ENCODE measurements at regions not wholly inside any gene's neighbourhood (a gene's known extent, or its start where the extent isn't known, plus 50 kb on each side); places are given as distances from the start of the nearest gene placed in this dataset.

- peak; percentile 49 for DNase-seq
Measured at GRCh38 chr13:33723772-33724435, 94.0 kb upstream of the RFC3 start.

- DNase-seq, result no peak
Measured at GRCh38 chr13:33725340-33725739, 92.6 kb upstream of the RFC3 start.

- no peak for DNase-seq
Measured at GRCh38 chr13:33727297-33728083, 90.5 kb upstream of the RFC3 start.

- DNase-seq, result no peak
Measured at GRCh38 chr13:33728271-33729037, 89.5 kb upstream of the RFC3 start.

GRCh38 chr13:33730147-33730546 lies 87.8 kb upstream of the RFC3 start:
- DNase-seq, result no peak

- no peak for DNase-seq
Measured at GRCh38 chr13:33730619-33731018, 87.3 kb upstream of the RFC3 start.

- no peak for DNase-seq
Measured at GRCh38 chr13:33735276-33735675, 82.7 kb upstream of the RFC3 start.

- no peak for DNase-seq
Measured at GRCh38 chr13:33739254-33739653, 78.7 kb upstream of the RFC3 start.

GRCh38 chr13:33740134-33740538 lies 77.8 kb upstream of the RFC3 start:
- DNase-seq, result no peak

GRCh38 chr13:33742321-33742720 lies 75.6 kb upstream of the RFC3 start:
- no peak for DNase-seq

GRCh38 chr13:33743438-33744368 lies 74.2 kb upstream of the RFC3 start:
- no peak for DNase-seq

- DNase-seq, result no peak
Measured at GRCh38 chr13:33744589-33745369, 73.2 kb upstream of the RFC3 start.

- DNase-seq, result no peak
Measured at GRCh38 chr13:33745370-33746324, 72.3 kb upstream of the RFC3 start.

GRCh38 chr13:33746867-33747266 lies 71.1 kb upstream of the RFC3 start:
- DNase-seq, result no peak

GRCh38 chr13:33751151-33751550 lies 66.8 kb upstream of the RFC3 start:
- no peak for DNase-seq

GRCh38 chr13:33752094-33752493 lies 65.9 kb upstream of the RFC3 start:
- no peak for DNase-seq

GRCh38 chr13:33752597-33752996 lies 65.4 kb upstream of the RFC3 start:
- DNase-seq, result no peak

GRCh38 chr13:33756929-33757328 lies 61.0 kb upstream of the RFC3 start:
- no peak for DNase-seq

- DNase-seq, result no peak
Measured at GRCh38 chr13:33757713-33758112, 60.2 kb upstream of the RFC3 start.

GRCh38 chr13:33758113-33758512 lies 59.8 kb upstream of the RFC3 start:
- DNase-seq, result no peak

- DNase-seq, result no peak
Measured at GRCh38 chr13:33761740-33762139, 56.2 kb upstream of the RFC3 start.

Measured in NCI-H187 treated with DMSO at 0.1 percent for 48 hours (cell line).